ENCODE measurements at regions not wholly inside any gene's neighbourhood (a gene's known extent, or its start where the extent isn't known, plus 50 kb on each side); places are given as distances from the start of the nearest gene placed in this dataset.

GRCh38 chr21:27425574-27425973, 458.7 kb upstream of the ADAMTS5 start:
- DNase-seq (ENCODE audit: low spot score): no peak
- intact Hi-C loops (cut with DNase I): loop anchor here (10.0 kb wide), 1 partner anchor 461 kb away; the partner anchor contains the start of gene ADAMTS5

- intact Hi-C loops (cut with DNase I): loop anchor here (10.0 kb wide), 1 partner anchor 460 kb away; the partner anchor contains the start of gene ADAMTS5
- DNase-seq (ENCODE audit: low spot score): no peak
Observed at GRCh38 chr21:27425172-27425571, 458.3 kb upstream of the ADAMTS5 start.

GRCh38 chr21:27424601-27425000, 457.7 kb upstream of the ADAMTS5 start:
- intact Hi-C loops (cut with DNase I): loop anchor here (10.0 kb wide), 1 partner anchor 460 kb away; the partner anchor contains the start of gene ADAMTS5
- no peak for DNase-seq (ENCODE audit: low spot score)

- no peak for DNase-seq (ENCODE audit: low spot score)
- intact Hi-C loops (cut with DNase I): loop anchor here (10.0 kb wide), 1 partner anchor 459 kb away; the partner anchor contains the start of gene ADAMTS5
Observed at GRCh38 chr21:27423906-27424595, 457.2 kb upstream of the ADAMTS5 start.

GRCh38 chr21:27423038-27423437, 456.1 kb upstream of the ADAMTS5 start:
- DNase-seq (ENCODE audit: low spot score): no peak
- intact Hi-C loops (cut with DNase I): loop anchor here (10.0 kb wide), 1 partner anchor 458 kb away; the partner anchor contains the start of gene ADAMTS5

- intact Hi-C loops (cut with DNase I): loop anchor here (10.0 kb wide), 1 partner anchor 458 kb away; the partner anchor contains the start of gene ADAMTS5
- no peak for DNase-seq (ENCODE audit: low spot score)
Observed at GRCh38 chr21:27422435-27422834, 455.5 kb upstream of the ADAMTS5 start.

- intact Hi-C loops (cut with DNase I): loop anchor here (10.0 kb wide), 1 partner anchor 457 kb away; the partner anchor contains the start of gene ADAMTS5
Observed at GRCh38 chr21:27421654-27422053, 454.8 kb upstream of the ADAMTS5 start.

GRCh38 chr21:27419153-27419552, 452.3 kb upstream of the ADAMTS5 start:
- intact Hi-C loops (cut with DNase I): no loop called here
- no peak for DNase-seq (ENCODE audit: low spot score)

More at GRCh38 chr21:27421654-27422053, 454.8 kb upstream of the ADAMTS5 start:
- no peak for DNase-seq (ENCODE audit: low spot score)

- no peak for DNase-seq (ENCODE audit: low spot score)
- intact Hi-C loops (cut with DNase I): no loop called here
Observed at GRCh38 chr21:27418346-27418745, 451.5 kb upstream of the ADAMTS5 start.

GRCh38 chr21:27412530-27412929, 445.6 kb upstream of the ADAMTS5 start:
- no peak for DNase-seq (ENCODE audit: low spot score)
- intact Hi-C loops (cut with DNase I): no loop called here

- intact Hi-C loops (cut with DNase I): no loop called here
- no peak for DNase-seq (ENCODE audit: low spot score)
Observed at GRCh38 chr21:27408826-27409225, 441.9 kb upstream of the ADAMTS5 start.

GRCh38 chr21:27407271-27407670, 440.4 kb upstream of the ADAMTS5 start:
- no peak for DNase-seq (ENCODE audit: low spot score)
- intact Hi-C loops (cut with DNase I): no loop called here

GRCh38 chr21:27406300-27407009, 439.6 kb upstream of the ADAMTS5 start:
- intact Hi-C loops (cut with DNase I): no loop called here
- no peak for DNase-seq (ENCODE audit: low spot score)

- no peak for DNase-seq (ENCODE audit: low spot score)
- intact Hi-C loops (cut with DNase I): no loop called here
Observed at GRCh38 chr21:27403011-27403410, 436.1 kb upstream of the ADAMTS5 start.

GRCh38 chr21:27400045-27400444, 433.2 kb upstream of the ADAMTS5 start:
- intact Hi-C loops (cut with DNase I): no loop called here
- no peak for DNase-seq (ENCODE audit: low spot score)

GRCh38 chr21:27397578-27397977, 430.7 kb upstream of the ADAMTS5 start:
- intact Hi-C loops (cut with DNase I): no loop called here
- no peak for DNase-seq (ENCODE audit: low spot score)

- intact Hi-C loops (cut with DNase I): no loop called here
- DNase-seq (ENCODE audit: low spot score): no peak
Observed at GRCh38 chr21:27393726-27394125, 426.8 kb upstream of the ADAMTS5 start.

GRCh38 chr21:27391990-27392389, 425.1 kb upstream of the ADAMTS5 start:
- no peak for DNase-seq (ENCODE audit: low spot score)
- intact Hi-C loops (cut with DNase I): no loop called here

GRCh38 chr21:27390384-27390783, 423.5 kb upstream of the ADAMTS5 start:
- intact Hi-C loops (cut with DNase I): no loop called here
- no peak for DNase-seq (ENCODE audit: low spot score)

GRCh38 chr21:27388825-27389224, 421.9 kb upstream of the ADAMTS5 start:
- DNase-seq (ENCODE audit: low spot score): no peak
- intact Hi-C loops (cut with DNase I): no loop called here

- no peak for DNase-seq (ENCODE audit: low spot score)
- intact Hi-C loops (cut with DNase I): no loop called here
Observed at GRCh38 chr21:27382404-27382803, 415.5 kb upstream of the ADAMTS5 start.

Measured in cardiac septum (tissue), 1 donor.